HL-60 (cell line): ENCODE measurements at regions not wholly inside any gene's neighbourhood (a gene's known extent, or its start where the extent isn't known, plus 50 kb on each side); places are given as distances from the start of the nearest gene placed in this dataset.

Experiments used
- DNase-seq, 2 experiments: peaks; one replicate each; pipeline ENCODE4 v3.0.0-alpha.2; 2010 to 2020; ENCODE audit warnings: low read depth in 1 of 2, low spot score in 1 of 2
- H3K27ac ChIP-seq: fragments of 250-450 bp; sonication (Bioruptor Pico); replicated peaks from 2 replicates; pipeline ENCODE4 v1.5.1; 2020; ENCODE audit warnings: mild to moderate bottlenecking, moderate library complexity
- H3K27me3 ChIP-seq: fragments of 250-450 bp; sonication (Bioruptor Pico); 2 replicates; pipeline ENCODE4 v1.5.1; 2021; ENCODE audit warnings: mild to moderate bottlenecking, moderate library complexity; ENCODE audit not compliant: insufficient read depth, poor library complexity, severe bottlenecking
- H3K4me3 ChIP-seq: replicated peaks from 2 replicates; pipeline ENCODE4 v1.5.1; 2011; ENCODE audit warnings: mild to moderate bottlenecking, control low read depth, low read length; ENCODE audit not compliant: insufficient read depth
- CTCF ChIP-seq: IDR thresholded peaks from one replicate; pipeline ENCODE4 v1.5.1; 2011; ENCODE audit warnings: low read length, control low read depth, inconsistent platforms; ENCODE audit not compliant: insufficient read depth
- GABPA ChIP-seq: IDR thresholded peaks from 2 replicates; pipeline ENCODE4 v1.6.1; 2012; ENCODE audit warnings: low read depth
- POLR2AphosphoS5 ChIP-seq: IDR thresholded peaks from 2 replicates; pipeline ENCODE4 v1.6.1; 2012; ENCODE audit warnings: low read depth
- REST ChIP-seq: IDR thresholded peaks from 2 replicates; pipeline ENCODE4 v1.6.1; 2012; ENCODE audit warnings: low read depth; ENCODE audit not compliant: insufficient replicate concordance
- SPI1 ChIP-seq: IDR thresholded peaks from 2 replicates; pipeline ENCODE4 v1.6.1; 2012; ENCODE audit warnings: low read depth, mild to moderate bottlenecking, borderline replicate concordance

GRCh38 chr17:36707904-36708303 is 106.5 kb downstream of the MRM1 start:
- no peak for DNase-seq
- TF ChIP-seq CTCF (no peak), REST (no peak), SPI1 (no peak), GABPA (no peak), POLR2AphosphoS5 (no peak)
- H3K27me3 ChIP-seq, result peaks cover 5% of the 10 kb centered on the region
- no peak overlapping the region for H3K4me3 ChIP-seq
- no peak overlapping the region for H3K27ac ChIP-seq

- Histone ChIP-seq H3K27ac (no peak overlapping the region), H3K4me3 (no peak overlapping the region), H3K27me3 (no peaks in the 10 kb centered on the region)
- TF ChIP-seq POLR2AphosphoS5 (no peak), REST (no peak), SPI1 (no peak), GABPA (no peak), CTCF (no peak)
- DNase-seq, result no peak
Observed at GRCh38 chr17:36714789-36715188, 113.4 kb downstream of the MRM1 start.

- DNase-seq, result no peak
- Histone ChIP-seq H3K27ac (no peak overlapping the region), H3K4me3 (no peak overlapping the region), H3K27me3 (no peaks in the 10 kb centered on the region)
- no peak for TF ChIP-seq CTCF
- no peak for TF ChIP-seq SPI1
- no peak for TF ChIP-seq POLR2AphosphoS5
- TF ChIP-seq GABPA, result no peak
- TF ChIP-seq REST, result no peak
Observed at GRCh38 chr17:36715951-36716350, 114.6 kb downstream of the MRM1 start.
